Astrocyte of the spinal cord (primary cell): ENCODE measurements at regions not wholly inside any gene's neighbourhood (a gene's known extent, or its start where the extent isn't known, plus 50 kb on each side); places are given as distances from the start of the nearest gene placed in this dataset.

Experiments
- DNase-seq: peaks from one replicate; pipeline ENCODE4 v3.0.0; 2011; ENCODE audit warnings: low read depth, low spot score
- H3K4me3 ChIP-seq: 2 replicates; pipeline ENCODE4 v1.5.1; 2011; ENCODE audit warnings: low read depth, mild to moderate bottlenecking, low read length, moderate library complexity
- CTCF ChIP-seq: IDR thresholded peaks from 2 replicates; pipeline ENCODE4 v1.5.1; 2012; ENCODE audit warnings: low read depth, mild to moderate bottlenecking, low read length, inconsistent platforms
- in situ Hi-C: cut with HindIII; loops from 2 replicates; pipeline ENCODE4 v1.10.0; 2017; ENCODE audit warnings: low sequenced_read_pairs

GRCh38 chr6:77021232-77021631 is 442.1 kb downstream of the HTR1B start:
- no peak for DNase-seq
- no peak for TF ChIP-seq CTCF
- in situ Hi-C loops = no loop called here
- H3K4me3 ChIP-seq = no peak overlapping the region

- no peak overlapping the region for H3K4me3 ChIP-seq
- no peak for DNase-seq
- no peak for TF ChIP-seq CTCF
- in situ Hi-C loops = no loop called here
Observed at GRCh38 chr6:77019081-77019480, 444.2 kb downstream of the HTR1B start.

- TF ChIP-seq CTCF = no peak
- in situ Hi-C loops = no loop called here
- no peak overlapping the region for H3K4me3 ChIP-seq
- DNase-seq = no peak
Observed at GRCh38 chr6:77017537-77017936, 445.8 kb downstream of the HTR1B start.

GRCh38 chr6:77015350-77015749 is 447.9 kb downstream of the HTR1B start:
- no peak overlapping the region for H3K4me3 ChIP-seq
- DNase-seq = peak; percentile 71
- no peak for TF ChIP-seq CTCF
- in situ Hi-C loops = no loop called here

GRCh38 chr6:77011929-77012545 is 451.3 kb downstream of the HTR1B start:
- in situ Hi-C loops = no loop called here
- no peak overlapping the region for H3K4me3 ChIP-seq
- TF ChIP-seq CTCF = no peak
- DNase-seq = no peak

- in situ Hi-C loops = no loop called here
- no peak overlapping the region for H3K4me3 ChIP-seq
- TF ChIP-seq CTCF = no peak
- no peak for DNase-seq
Observed at GRCh38 chr6:77010931-77011542, 452.3 kb downstream of the HTR1B start.
